Activated T-cell treated with anti-CD3 and anti-CD28 coated beads, Interleukin-2, amount 50 U/mL, for 72 hours (primary cell): ENCODE measurements at regions not wholly inside any gene's neighbourhood (a gene's known extent, or its start where the extent isn't known, plus 50 kb on each side); places are given as distances from the start of the nearest gene placed in this dataset.

ENCODE experiments used
- ATAC-seq, 2 donors: fragments of 150-1000 bp; cut with Tn5 transposase; replicated peaks in 1 of 2; 2 replicates each; pipeline ENCODE4 v1.10.0; 2021; ENCODE audit warnings: moderate library complexity in 2 of 2, mild to moderate bottlenecking in 1 of 2
- DNase-seq, 2 donors: peaks; one replicate each; pipeline ENCODE4 v3.0.0; 2021 to 2022; ENCODE audit warnings: mixed read lengths in 1 of 2
- H3K27ac Mint-ChIP-seq: one replicate; pipeline ENCODE4 v1.8.0; 2022; ENCODE audit warnings: mild to moderate bottlenecking, moderate library complexity, mixed read lengths
- H3K27me3 Mint-ChIP-seq: one replicate; pipeline ENCODE4 v1.8.0; 2022; ENCODE audit warnings: low read depth, mixed read lengths
- H3K36me3 Mint-ChIP-seq, 2 donors: one replicate each; pipeline ENCODE4 v1.8.0; 2022; ENCODE audit warnings: mixed read lengths in 2 of 2, mild to moderate bottlenecking in 1 of 2; ENCODE audit not compliant: insufficient read depth in 2 of 2
- H3K4me1 Mint-ChIP-seq: one replicate; pipeline ENCODE4 v1.8.0; 2022; ENCODE audit warnings: low read depth, mixed read lengths
- H3K4me3 Mint-ChIP-seq, 2 donors: one replicate each; pipeline ENCODE4 v1.8.0; 2022; ENCODE audit warnings: mild to moderate bottlenecking in 2 of 2, mixed read lengths in 2 of 2, moderate library complexity in 2 of 2
- H3K9me3 Mint-ChIP-seq, 2 donors: one replicate each; pipeline ENCODE4 v1.8.0; 2022; ENCODE audit warnings: mixed read lengths in 2 of 2

DNA sequence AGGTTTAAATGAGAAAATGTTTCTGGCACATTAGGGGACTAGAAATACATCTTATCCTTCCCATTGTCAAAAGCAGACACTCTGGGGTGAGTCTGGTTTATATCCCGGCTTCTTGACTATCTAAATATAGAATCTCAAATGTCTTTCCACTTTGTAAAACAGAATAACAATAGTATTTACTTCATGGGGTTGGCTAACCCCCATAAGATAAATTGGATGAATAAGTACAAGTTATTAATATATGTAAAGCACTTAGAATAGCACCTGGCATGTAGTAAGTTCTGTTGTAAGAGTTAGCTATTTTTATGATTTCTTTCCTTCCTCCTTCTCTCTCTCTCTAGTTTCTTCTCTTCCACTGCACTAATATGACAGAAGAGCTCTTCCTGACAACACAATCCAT is 499.1 kb downstream of the INSC start:
- DNase-seq (no peak), ATAC-seq (no peak)
- Mint-ChIP-seq H3K9me3 (peaks cover 0 to 2% of the 10 kb centered on the region in 2 donors), H3K27ac (no peak overlapping the region), H3K4me1 (no peaks in the 10 kb centered on the region), H3K36me3 (no peaks in the 10 kb centered on the region), H3K4me3 (no peak overlapping the region), H3K27me3 (no peaks in the 10 kb centered on the region)

GRCh38 chr11:15615398-15616096 is 500.8 kb downstream of the INSC start:
- ATAC-seq (no peak), DNase-seq (no peak)
- Mint-ChIP-seq H3K27ac (no peak overlapping the region), H3K27me3 (no peaks in the 10 kb centered on the region), H3K4me3 (no peak overlapping the region), H3K9me3 (peaks cover 0 to 2% of the 10 kb centered on the region in 2 donors), H3K36me3 (no peaks in the 10 kb centered on the region), H3K4me1 (no peaks in the 10 kb centered on the region)

GRCh38 chr11:15616130-15617105 is 501.7 kb downstream of the INSC start:
- H3K9me3 Mint-ChIP-seq = peaks cover 0 to 2% of the 10 kb centered on the region in 2 donors
- no peak overlapping the region for H3K27ac Mint-ChIP-seq
- no peak overlapping the region for H3K4me3 Mint-ChIP-seq
- no peaks in the 10 kb centered on the region for H3K27me3 Mint-ChIP-seq
- H3K4me1 Mint-ChIP-seq = no peaks in the 10 kb centered on the region
- DNase-seq (no peak), ATAC-seq (no peak)
- H3K36me3 Mint-ChIP-seq = no peaks in the 10 kb centered on the region

DNA sequence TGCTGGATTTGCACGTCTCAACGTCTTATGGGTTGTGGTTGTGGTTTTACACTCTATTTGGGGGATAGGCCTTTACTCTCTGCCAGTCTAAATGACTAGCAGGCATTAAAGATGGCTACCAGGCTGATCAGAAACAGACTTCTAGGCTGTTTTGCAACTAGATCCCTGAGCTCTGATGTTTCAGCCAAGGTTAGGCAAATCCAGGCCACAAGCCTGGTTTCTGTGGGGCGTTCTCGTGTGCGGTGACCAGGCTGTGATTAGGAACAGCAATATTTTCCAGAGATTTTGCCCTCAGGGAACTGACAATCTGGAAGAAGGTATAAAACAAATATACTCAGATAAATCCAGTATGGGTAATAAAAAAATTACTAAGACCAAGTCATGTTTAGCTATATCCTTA is 502.4 kb downstream of the INSC start:
- DNase-seq (no peak), ATAC-seq (no peak)
- Mint-ChIP-seq H3K4me3 (no peak overlapping the region), H3K36me3 (no peaks in the 10 kb centered on the region), H3K4me1 (no peaks in the 10 kb centered on the region), H3K9me3 (peaks cover 0 to 2% of the 10 kb centered on the region in 2 donors), H3K27ac (no peak overlapping the region), H3K27me3 (no peaks in the 10 kb centered on the region)

GRCh38 chr11:15618583-15619032 is 503.9 kb downstream of the INSC start:
- Mint-ChIP-seq H3K27me3 (peaks cover 2% of the 10 kb centered on the region), H3K4me3 (no peak overlapping the region), H3K4me1 (no peaks in the 10 kb centered on the region), H3K27ac (no peak overlapping the region), H3K9me3 (peaks cover 0 to 2% of the 10 kb centered on the region in 2 donors), H3K36me3 (no peaks in the 10 kb centered on the region)
- DNase-seq = no peak
- ATAC-seq = no peak

GRCh38 chr11:15621565-15621964 is 506.8 kb downstream of the INSC start:
- Mint-ChIP-seq H3K4me3 (no peak overlapping the region), H3K36me3 (no peaks in the 10 kb centered on the region), H3K27ac (no peak overlapping the region), H3K27me3 (peaks cover 14% of the 10 kb centered on the region), H3K9me3 (no peaks in the 10 kb centered on the region), H3K4me1 (no peaks in the 10 kb centered on the region)
- DNase-seq (no peak), ATAC-seq (no peak)

DNA sequence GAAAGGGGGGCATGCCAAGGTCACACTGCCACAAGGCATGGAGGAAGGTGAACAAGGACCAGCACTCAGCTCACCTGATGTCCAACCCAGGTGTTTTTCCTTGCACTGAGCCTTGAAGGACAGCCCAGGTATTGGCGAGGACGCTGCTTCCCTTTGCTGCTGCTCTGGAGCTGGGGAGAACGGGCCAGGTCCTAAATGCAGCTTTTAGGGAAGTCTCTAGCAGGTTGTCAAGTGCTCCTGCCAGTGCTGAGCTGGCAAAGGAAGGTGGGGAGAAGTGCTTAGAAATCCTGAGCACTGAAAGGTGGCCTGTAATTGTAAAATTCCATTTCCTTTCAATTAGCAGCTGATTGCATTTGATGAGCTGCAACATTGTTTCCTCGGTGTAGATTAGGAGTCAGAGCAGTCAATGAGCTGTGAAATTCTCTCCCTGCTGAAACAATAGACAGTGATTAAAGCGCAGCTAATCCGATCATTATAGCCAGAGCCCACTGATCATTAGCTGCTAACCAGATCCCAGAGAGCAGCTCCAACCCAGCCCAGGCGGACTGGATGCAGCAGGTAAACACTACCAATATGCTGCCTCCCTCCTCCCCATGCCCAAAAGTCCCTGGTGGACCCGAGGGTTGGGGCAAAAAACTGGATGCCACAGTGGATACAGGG is 507.6 kb downstream of the INSC start:
- Mint-ChIP-seq H3K27ac (no peak overlapping the region), H3K4me3 (no peak overlapping the region)

DNA sequence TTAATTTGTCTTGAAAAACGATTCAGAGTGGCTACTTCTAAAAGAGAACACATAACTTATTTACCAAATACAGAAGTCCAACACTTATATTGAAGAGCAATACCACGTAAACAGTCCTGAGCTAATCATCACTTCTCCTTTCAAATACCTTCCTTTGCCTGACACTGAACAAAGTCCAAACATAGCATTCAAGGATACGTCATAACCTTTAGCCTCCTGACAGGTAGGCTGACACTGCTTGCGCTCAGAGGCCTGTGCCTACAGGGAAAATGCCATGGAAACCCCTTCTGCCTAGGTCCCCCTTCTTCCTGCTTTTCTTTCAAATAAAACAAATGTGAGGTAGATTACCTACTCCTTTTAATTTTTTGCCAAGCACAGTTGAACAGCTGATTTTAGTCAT is 510.0 kb downstream of the INSC start:
- no peak for ATAC-seq
- H3K27me3 Mint-ChIP-seq = peaks cover 14% of the 10 kb centered on the region
- no peaks in the 10 kb centered on the region for H3K36me3 Mint-ChIP-seq
- no peak overlapping the region for H3K27ac Mint-ChIP-seq
- H3K4me1 Mint-ChIP-seq = no peaks in the 10 kb centered on the region
- no peak overlapping the region for H3K4me3 Mint-ChIP-seq
- no peaks in the 10 kb centered on the region for H3K9me3 Mint-ChIP-seq
- DNase-seq = no peak

More for the DNA sequence above, 507.6 kb downstream of the INSC start:
- Mint-ChIP-seq H3K27me3 (peaks cover 14% of the 10 kb centered on the region), H3K4me1 (no peaks in the 10 kb centered on the region), H3K9me3 (no peaks in the 10 kb centered on the region), H3K36me3 (no peaks in the 10 kb centered on the region)
- DNase-seq (no peak), ATAC-seq (no peak)

DNA sequence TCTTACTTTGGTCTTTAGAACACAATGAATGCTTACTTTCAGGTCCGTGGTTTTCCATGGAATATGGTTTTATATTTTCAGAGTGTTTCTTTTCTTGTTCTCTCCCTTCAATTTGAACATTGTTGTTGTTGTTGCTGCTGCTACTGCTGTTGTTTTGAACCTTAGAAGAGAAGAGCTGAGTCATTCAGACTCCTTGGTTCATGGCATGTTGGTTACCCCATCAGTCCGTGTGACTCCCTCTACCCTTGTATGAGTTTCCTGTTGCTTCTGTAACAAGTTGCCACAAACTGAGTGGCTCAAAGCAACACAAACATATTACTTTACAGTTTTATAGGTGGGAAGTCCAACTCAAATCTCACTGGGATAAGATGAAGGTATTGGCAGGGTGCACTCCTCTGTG is 511.0 kb downstream of the INSC start:
- ATAC-seq (no peak), DNase-seq (no peak)
- H3K27ac Mint-ChIP-seq = no peak overlapping the region
- H3K4me1 Mint-ChIP-seq = no peaks in the 10 kb centered on the region
- peaks cover 14% of the 10 kb centered on the region for H3K27me3 Mint-ChIP-seq
- no peak overlapping the region for H3K4me3 Mint-ChIP-seq
- peaks cover 0 to 2% of the 10 kb centered on the region in 2 donors for H3K9me3 Mint-ChIP-seq
- no peaks in the 10 kb centered on the region for H3K36me3 Mint-ChIP-seq

DNA sequence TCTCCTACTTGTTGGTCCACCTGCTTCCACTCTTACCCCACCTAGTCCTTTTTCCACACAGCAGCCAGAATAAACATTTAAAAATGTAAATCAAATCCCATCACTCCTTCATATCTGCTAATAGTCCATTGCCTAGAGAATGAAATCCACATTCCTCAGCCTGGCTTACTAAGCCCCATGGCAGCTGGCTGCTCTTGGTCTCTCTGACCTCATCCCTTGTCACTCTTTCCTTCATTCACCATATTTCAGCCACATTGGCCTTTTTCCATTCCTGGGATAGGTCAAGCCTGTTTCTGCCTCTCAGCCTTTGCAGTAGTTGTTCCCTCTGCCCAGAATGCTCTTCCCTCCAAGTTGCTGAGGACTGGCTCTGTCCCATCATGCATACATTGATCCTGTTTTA is 512.8 kb downstream of the INSC start:
- H3K27me3 Mint-ChIP-seq = peaks cover 14% of the 10 kb centered on the region
- DNase-seq = no peak
- H3K36me3 Mint-ChIP-seq = no peaks in the 10 kb centered on the region
- H3K4me3 Mint-ChIP-seq = no peak overlapping the region
- H3K4me1 Mint-ChIP-seq = no peaks in the 10 kb centered on the region
- no peak for ATAC-seq
- peaks cover 0 to 2% of the 10 kb centered on the region in 2 donors for H3K9me3 Mint-ChIP-seq
- no peak overlapping the region for H3K27ac Mint-ChIP-seq

- DNase-seq = peak; percentile 2 to 6
- no peak for ATAC-seq
- H3K27me3 Mint-ChIP-seq = peaks cover 10% of the 10 kb centered on the region
- H3K4me3 Mint-ChIP-seq = no peak overlapping the region
- peaks cover 0 to 2% of the 10 kb centered on the region in 2 donors for H3K9me3 Mint-ChIP-seq
- H3K4me1 Mint-ChIP-seq = no peaks in the 10 kb centered on the region
- H3K36me3 Mint-ChIP-seq = no peaks in the 10 kb centered on the region
- H3K27ac Mint-ChIP-seq = no peak overlapping the region
Observed at GRCh38 chr11:15629690-15630321, 515.1 kb downstream of the INSC start.

GRCh38 chr11:15630896-15631295 is 516.2 kb downstream of the INSC start:
- H3K27ac Mint-ChIP-seq = no peak overlapping the region
- ATAC-seq (no peak), DNase-seq (no peak)
- no peaks in the 10 kb centered on the region for H3K4me1 Mint-ChIP-seq
- H3K9me3 Mint-ChIP-seq = peaks cover 0 to 4% of the 10 kb centered on the region in 2 donors
- H3K27me3 Mint-ChIP-seq = peaks cover 11% of the 10 kb centered on the region
- H3K4me3 Mint-ChIP-seq = no peak overlapping the region
- H3K36me3 Mint-ChIP-seq = no peaks in the 10 kb centered on the region
